GM12874 (cell line): ENCODE measurements at regions not wholly inside any gene's neighbourhood (a gene's known extent, or its start where the extent isn't known, plus 50 kb on each side); places are given as distances from the start of the nearest gene placed in this dataset.

Experiments
- TF ChIP-seq, protein P1 (sequence below): IDR thresholded peaks from 2 replicates; pipeline ENCODE4 v1.5.1; 2011; ENCODE audit warnings: low read depth, mild to moderate bottlenecking, control low read depth, low read length, moderate library complexity; ENCODE audit not compliant: insufficient read depth

DNA sequence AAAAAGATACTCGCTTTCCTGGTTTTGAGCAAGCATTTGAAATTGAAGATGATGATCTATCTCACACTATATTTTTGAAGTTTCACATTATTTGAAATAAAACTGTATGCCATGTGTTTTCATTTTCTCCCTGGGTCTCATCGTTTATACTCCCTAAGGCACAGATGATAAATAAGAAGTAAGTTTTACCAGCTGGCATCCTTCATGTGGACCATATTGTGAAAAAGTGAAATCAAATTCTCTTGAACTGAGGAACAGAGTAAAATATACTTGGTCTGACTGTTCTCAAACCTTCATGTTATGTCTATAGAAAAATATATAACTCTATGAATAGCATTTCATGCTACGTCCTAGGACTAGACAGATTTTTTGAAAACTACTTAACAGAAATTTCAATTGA is 1600.9 kb upstream of the C9orf72 start:
- TF ChIP-seq, protein P1, sequence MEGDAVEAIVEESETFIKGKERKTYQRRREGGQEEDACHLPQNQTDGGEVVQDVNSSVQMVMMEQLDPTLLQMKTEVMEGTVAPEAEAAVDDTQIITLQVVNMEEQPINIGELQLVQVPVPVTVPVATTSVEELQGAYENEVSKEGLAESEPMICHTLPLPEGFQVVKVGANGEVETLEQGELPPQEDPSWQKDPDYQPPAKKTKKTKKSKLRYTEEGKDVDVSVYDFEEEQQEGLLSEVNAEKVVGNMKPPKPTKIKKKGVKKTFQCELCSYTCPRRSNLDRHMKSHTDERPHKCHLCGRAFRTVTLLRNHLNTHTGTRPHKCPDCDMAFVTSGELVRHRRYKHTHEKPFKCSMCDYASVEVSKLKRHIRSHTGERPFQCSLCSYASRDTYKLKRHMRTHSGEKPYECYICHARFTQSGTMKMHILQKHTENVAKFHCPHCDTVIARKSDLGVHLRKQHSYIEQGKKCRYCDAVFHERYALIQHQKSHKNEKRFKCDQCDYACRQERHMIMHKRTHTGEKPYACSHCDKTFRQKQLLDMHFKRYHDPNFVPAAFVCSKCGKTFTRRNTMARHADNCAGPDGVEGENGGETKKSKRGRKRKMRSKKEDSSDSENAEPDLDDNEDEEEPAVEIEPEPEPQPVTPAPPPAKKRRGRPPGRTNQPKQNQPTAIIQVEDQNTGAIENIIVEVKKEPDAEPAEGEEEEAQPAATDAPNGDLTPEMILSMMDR: no peak

GRCh38 chr9:29176231-29176630 is 1603.0 kb upstream of the C9orf72 start:
- TF ChIP-seq, protein P1: no peak

DNA sequence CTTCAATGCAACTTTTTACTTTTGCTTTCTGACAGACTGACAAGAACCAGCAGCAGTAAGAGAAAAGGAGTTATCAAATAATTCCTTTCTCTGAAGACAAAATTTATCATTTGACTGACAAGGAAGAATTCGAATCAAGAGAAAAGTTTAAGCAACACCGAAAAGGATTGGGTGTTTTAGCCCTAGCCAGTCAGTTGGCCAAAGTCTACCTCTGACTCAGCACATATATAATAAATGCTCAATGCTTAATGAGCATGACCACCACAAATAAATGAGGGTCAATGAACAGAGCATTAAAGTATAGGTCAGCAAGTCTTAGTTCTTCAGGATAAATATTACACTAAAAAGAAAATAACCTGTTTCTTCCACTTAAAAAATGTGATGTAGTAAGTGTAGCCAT is 1603.5 kb upstream of the C9orf72 start:
- TF ChIP-seq, protein P1: no peak

- TF ChIP-seq, protein P1: no peak
Measured at GRCh38 chr9:29183971-29184370, 1610.7 kb upstream of the C9orf72 start.

DNA sequence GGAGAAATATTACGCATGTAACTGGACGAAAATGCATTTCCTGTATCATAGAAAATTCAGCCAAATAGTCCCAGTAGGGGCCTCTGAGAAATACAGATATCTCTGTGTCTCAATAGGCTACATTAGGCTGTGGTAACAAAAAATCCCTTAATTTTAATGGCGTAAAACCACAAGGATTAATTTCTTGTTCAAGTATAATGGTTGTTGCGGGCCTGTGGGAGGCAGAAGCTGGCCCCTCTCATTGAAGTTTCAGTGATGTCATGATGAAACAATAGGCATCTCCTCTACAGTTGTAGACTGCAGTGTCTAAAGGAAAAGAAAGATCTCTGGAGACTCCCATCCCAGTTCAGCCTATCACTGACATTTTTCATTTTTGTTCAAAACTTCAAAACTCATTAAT is 1625.6 kb upstream of the C9orf72 start:
- TF ChIP-seq, protein P1: no peak

DNA sequence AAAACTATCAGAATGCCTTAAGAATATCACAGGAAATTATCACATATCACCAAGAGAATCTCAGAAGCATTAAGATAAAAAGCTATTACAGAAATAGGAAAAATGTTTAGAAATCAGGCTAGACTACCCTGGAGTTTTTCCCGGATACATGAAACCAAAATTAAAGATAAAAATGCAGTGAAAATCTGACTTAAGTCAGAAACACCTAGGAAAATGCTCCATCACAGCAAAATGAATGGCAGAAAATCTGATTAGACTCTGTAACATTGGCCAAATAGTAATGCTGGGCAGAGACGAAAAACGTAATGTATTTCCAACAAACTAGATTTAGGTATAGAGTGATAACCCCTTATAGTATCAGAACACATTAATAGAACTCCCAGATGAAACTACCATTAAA is 1626.7 kb upstream of the C9orf72 start:
- TF ChIP-seq, protein P1: no peak

GRCh38 chr9:29200650-29201049 is 1627.4 kb upstream of the C9orf72 start:
- TF ChIP-seq, protein P1: no peak
